T-cell (primary cell): ENCODE measurements at regions not wholly inside any gene's neighbourhood (a gene's known extent, or its start where the extent isn't known, plus 50 kb on each side); places are given as distances from the start of the nearest gene placed in this dataset.

Source experiments
- ATAC-seq, 4 experiments: fragments of 200-7000 bp in 3 of 4; fragments of 150-1000 bp in 1 of 4; cut with Tn5 transposase; replicated peaks in 1 of 4; 1 replicate in 3 of 4; 2 replicates in 1 of 4; pipeline ENCODE4 v1.10.0; 2021; ENCODE audit warnings: moderate library complexity in 3 of 4, mild to moderate bottlenecking in 2 of 4, moderate number of reproducible peaks in 1 of 4
- CTCF ChIA-PET, 2 donors: fragments of 300-600 bp; sonication (Branson Sonifier 250); formaldehyde crosslinking; loops; one replicate each; lab custom pipeline; 2022; ENCODE audit warnings: antibody characterized with exemption in 2 of 2; lab: Charles Lee
- POLR2A ChIA-PET, 2 donors: fragments of 300-600 bp; sonication (Branson Sonifier 250); formaldehyde crosslinking; loops; one replicate each; lab custom pipeline; 2022; ENCODE audit warnings: antibody characterized with exemption in 2 of 2; lab: Charles Lee
- DNase-seq, 35 experiments: peaks; one replicate each; pipeline versions ENCODE4 v3.0.0 to v3.0.0-alpha.2; 2013 to 2023
- H3K27ac ChIP-seq: one replicate; pipeline ENCODE4 v1.5.1; 2013; ENCODE audit warnings: low read length
- H3K27me3 ChIP-seq, 2 experiments: replicated peaks in 1 of 2; 1 replicate in 1 of 2; 2 replicates in 1 of 2; pipeline versions ENCODE4 v1.6.1 to v1.7.0; 2013; ENCODE audit warnings: low read length in 1 of 2, mixed read lengths in 1 of 2; ENCODE audit not compliant: control insufficient read depth in 2 of 2, insufficient read depth in 2 of 2; ENCODE audit errors: extremely low read depth in 1 of 2
- H3K36me3 ChIP-seq, 2 donors: 1 replicate in 1 of 2; 2 replicates in 1 of 2; pipeline versions ENCODE4 v1.6.1 to v1.7.0; 2013; ENCODE audit warnings: low read length in 1 of 2; ENCODE audit not compliant: control insufficient read depth in 2 of 2, insufficient read depth in 1 of 2; ENCODE audit errors: extremely low read depth in 1 of 2
- H3K4me1 ChIP-seq, 2 experiments: 1 replicate in 1 of 2; 2 replicates in 1 of 2; pipeline versions ENCODE4 v1.6.1 to v1.7.0; 2013; ENCODE audit warnings: low read length in 2 of 2, mixed read lengths in 1 of 2; ENCODE audit not compliant: insufficient read depth in 2 of 2, control insufficient read depth in 1 of 2; ENCODE audit errors: extremely low read depth in 1 of 2
- H3K4me3 ChIP-seq, 2 donors: 1 replicate in 1 of 2; 2 replicates in 1 of 2; pipeline versions ENCODE4 v1.5.1 to v1.7.0; 2013; ENCODE audit warnings: mild to moderate bottlenecking in 2 of 2, low read length in 1 of 2, moderate library complexity in 1 of 2; ENCODE audit not compliant: control insufficient read depth in 1 of 2; ENCODE audit errors: extremely low read depth in 1 of 2
- H3K9me3 ChIP-seq: 2 replicates; pipeline ENCODE4 v1.7.0; 2013
- H3K27ac Mint-ChIP-seq, 2 donors: one replicate each; pipeline ENCODE4 v1.8.0; 2020 to 2021; ENCODE audit warnings: mild to moderate bottlenecking in 2 of 2, mixed read lengths in 2 of 2
- H3K27me3 Mint-ChIP-seq, 2 donors: one replicate each; pipeline ENCODE4 v1.8.0; 2021 to 2022; ENCODE audit warnings: mixed read lengths in 2 of 2
- H3K36me3 Mint-ChIP-seq: one replicate; pipeline ENCODE4 v1.8.0; 2021; ENCODE audit warnings: mixed read lengths
- H3K4me1 Mint-ChIP-seq, 3 donors: one replicate each; pipeline ENCODE4 v1.8.0; 2020 to 2022; ENCODE audit warnings: mixed read lengths in 3 of 3, mild to moderate bottlenecking in 1 of 3
- H3K4me3 Mint-ChIP-seq, 3 donors: one replicate each; pipeline ENCODE4 v1.8.0; 2020 to 2022; ENCODE audit warnings: mild to moderate bottlenecking in 3 of 3, mixed read lengths in 3 of 3, moderate library complexity in 3 of 3
- H3K9me3 Mint-ChIP-seq, 3 donors: one replicate each; pipeline ENCODE4 v1.8.0; 2020 to 2022; ENCODE audit warnings: mixed read lengths in 3 of 3
- WGBS: methylation state at CpG from one replicate; pipeline ENCODE4 v1.1.5; 2013; ENCODE audit warnings: missing lambda C conversion rate; ENCODE audit not compliant: insufficient coverage; 5-methylcytosine and 5-hydroxymethylcytosine counted together

DNA sequence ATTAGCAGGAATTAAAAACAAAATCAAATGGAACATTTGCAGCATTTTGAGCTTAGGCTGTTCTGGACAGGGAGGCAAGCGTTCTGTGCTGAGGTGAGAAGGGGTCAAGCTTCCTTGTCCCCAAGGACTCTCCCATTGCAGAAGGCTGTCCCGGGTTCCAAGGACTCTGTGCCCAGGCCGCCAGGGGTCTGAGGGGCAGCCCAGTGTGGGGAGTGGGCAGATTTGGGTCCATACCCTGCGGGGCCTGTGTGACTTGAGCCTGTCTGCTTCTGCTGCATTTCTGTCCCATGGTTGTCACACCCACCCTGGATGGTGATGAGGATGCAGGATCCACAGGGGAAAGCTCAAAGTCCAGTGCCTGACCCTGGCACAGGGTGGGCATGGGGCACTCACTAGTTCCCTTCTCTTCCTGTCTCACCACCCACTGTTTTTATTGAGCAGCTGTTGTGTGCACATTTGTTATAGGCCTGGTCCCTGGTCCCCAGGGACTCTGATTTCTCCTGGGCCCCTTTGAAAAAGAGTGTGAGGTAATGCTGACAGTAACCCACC lies 211.4 kb upstream of the HS6ST1 start:
- Histone ChIP-seq H3K9me3 (no peaks in the 10 kb centered on the region), H3K36me3 (no peaks in the 10 kb centered on the region), H3K27ac (no peak overlapping the region), H3K4me3 (no peak overlapping the region), H3K4me1 (no peaks in the 10 kb centered on the region), H3K27me3 (peaks cover 0 to 23% of the 10 kb centered on the region in 2 experiments)
- WGBS, result 87% methylated on average over 4 of the region's 4 CpGs
- ATAC-seq (no peak), DNase-seq (no peak)
- Mint-ChIP-seq H3K36me3 (no peaks in the 10 kb centered on the region), H3K27ac (no peak overlapping the region), H3K9me3 (no peaks in the 10 kb centered on the region), H3K27me3 (peaks cover 3 to 9% of the 10 kb centered on the region in 2 donors), H3K4me1 (peaks cover 0 to 2% (median 1%) of the 10 kb centered on the region in 3 donors), H3K4me3 (no peak overlapping the region)
- POLR2A ChIA-PET, result no interaction called here
- CTCF ChIA-PET, result no interaction called here

DNA sequence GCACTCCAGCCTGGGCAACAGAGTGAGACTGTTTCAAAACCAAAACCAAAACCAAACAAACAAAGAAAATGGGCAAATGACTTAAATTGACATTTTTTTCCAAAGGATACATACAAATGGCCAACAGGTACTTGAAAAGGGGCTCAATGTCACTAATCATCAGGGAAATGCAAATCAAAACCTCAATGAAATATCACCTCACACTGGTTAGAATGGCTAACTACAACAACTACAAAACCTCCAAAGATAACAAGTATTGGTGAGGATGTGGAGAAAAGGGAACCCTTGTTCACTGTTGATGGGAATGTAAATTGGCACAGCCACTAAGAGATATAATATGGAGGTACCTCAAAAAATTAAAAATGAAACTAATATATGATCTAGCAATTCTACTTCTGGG lies 213.2 kb upstream of the HS6ST1 start:
- Histone ChIP-seq H3K4me3 (no peak overlapping the region), H3K27me3 (peaks cover 0 to 17% of the 10 kb centered on the region in 2 experiments), H3K36me3 (no peaks in the 10 kb centered on the region), H3K4me1 (no peaks in the 10 kb centered on the region), H3K9me3 (no peaks in the 10 kb centered on the region), H3K27ac (no peak overlapping the region)
- no peaks in the 10 kb centered on the region for H3K36me3 Mint-ChIP-seq
- no peak overlapping the region for H3K27ac Mint-ChIP-seq
- CTCF ChIA-PET, result no interaction called here
- no peak for DNase-seq
- peaks cover 0 to 2% (median 1%) of the 10 kb centered on the region in 3 donors for H3K4me1 Mint-ChIP-seq
- peaks cover 3 to 10% of the 10 kb centered on the region in 2 donors for H3K27me3 Mint-ChIP-seq
- no peaks in the 10 kb centered on the region for H3K9me3 Mint-ChIP-seq
- POLR2A ChIA-PET, result no interaction called here
- no peak overlapping the region for H3K4me3 Mint-ChIP-seq
- ATAC-seq, result no peak

DNA sequence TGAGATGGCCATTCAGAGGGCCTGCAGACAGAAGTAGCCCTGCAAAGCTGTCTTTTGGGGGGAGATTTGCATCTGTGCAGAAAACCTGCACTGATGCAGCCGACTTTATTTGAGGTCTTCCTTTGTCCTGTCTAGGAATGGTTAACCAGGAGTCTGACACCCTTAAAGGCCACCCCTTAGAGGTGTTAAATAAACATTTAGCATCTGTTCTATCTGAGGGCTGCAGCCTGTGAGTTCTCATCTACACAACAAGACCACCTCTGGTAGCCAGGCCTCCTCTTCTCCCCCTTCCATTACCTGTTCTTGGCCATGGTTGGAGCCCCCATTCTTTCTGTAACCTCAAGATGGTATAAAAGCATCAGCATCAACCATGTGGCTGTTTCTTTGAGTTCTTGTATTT lies 214.4 kb upstream of the HS6ST1 start:
- no CpG with 5 or more reads among the region's 1 CpG for WGBS
- POLR2A ChIA-PET, result no interaction called here
- Histone ChIP-seq H3K36me3 (no peaks in the 10 kb centered on the region), H3K27me3 (peaks cover 0 to 11% of the 10 kb centered on the region in 2 experiments), H3K9me3 (no peaks in the 10 kb centered on the region), H3K27ac (no peak overlapping the region), H3K4me3 (no peak overlapping the region), H3K4me1 (no peaks in the 10 kb centered on the region)
- Mint-ChIP-seq H3K27ac (no peak overlapping the region), H3K36me3 (no peaks in the 10 kb centered on the region), H3K9me3 (no peaks in the 10 kb centered on the region), H3K4me1 (peaks cover 0 to 2% (median 1%) of the 10 kb centered on the region in 3 donors), H3K4me3 (no peak overlapping the region), H3K27me3 (peaks cover 0 to 16% of the 10 kb centered on the region in 2 donors)
- DNase-seq (no peak), ATAC-seq (no peak)
- CTCF ChIA-PET, result no interaction called here

DNA sequence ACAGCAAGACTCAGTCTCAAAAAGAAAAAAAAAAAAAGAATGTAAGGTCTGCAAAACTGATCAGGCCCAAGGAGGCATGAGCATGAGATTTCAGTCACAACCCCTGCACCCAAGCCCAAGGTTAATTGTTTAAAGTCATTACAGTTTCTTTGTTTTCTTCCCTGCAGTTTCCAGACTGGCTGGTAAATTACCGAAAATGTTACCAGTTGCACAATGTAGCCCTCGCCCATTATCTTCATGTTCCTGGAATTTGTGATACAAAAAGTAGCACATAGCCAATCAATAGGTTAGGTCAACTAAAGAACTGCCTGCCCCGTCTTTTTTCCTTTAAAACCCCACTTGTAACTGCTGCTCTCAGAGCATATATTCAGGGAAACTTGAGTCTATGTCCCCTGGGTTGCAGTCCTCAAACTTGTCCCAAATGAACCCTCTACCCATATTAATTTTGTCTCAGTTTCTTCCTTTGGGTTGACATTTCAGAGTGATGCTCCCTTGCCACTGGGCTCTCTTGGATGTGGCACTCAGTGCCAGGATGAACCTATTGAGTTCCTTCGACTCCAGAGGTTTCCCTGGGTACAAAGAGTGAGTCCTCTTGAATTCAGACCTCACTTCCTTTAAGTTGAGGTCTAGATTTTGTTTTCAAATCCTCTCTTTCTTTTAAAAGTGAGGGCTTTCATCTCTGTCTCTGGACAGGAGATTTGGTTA lies 216.2 kb upstream of the HS6ST1 start:
- Mint-ChIP-seq H3K27me3 (peaks cover 0 to 11% of the 10 kb centered on the region in 2 donors), H3K4me1 (peaks cover 0 to 2% (median 1%) of the 10 kb centered on the region in 3 donors), H3K4me3 (no peak overlapping the region), H3K9me3 (no peaks in the 10 kb centered on the region), H3K27ac (no peak overlapping the region), H3K36me3 (no peaks in the 10 kb centered on the region)
- no peak overlapping the region for H3K4me3 ChIP-seq
- no peaks in the 10 kb centered on the region for H3K4me1 ChIP-seq
- H3K9me3 ChIP-seq, result no peaks in the 10 kb centered on the region
- H3K27ac ChIP-seq, result no peak overlapping the region
- ChIA-PET POLR2A (no interaction called here), CTCF (no interaction called here)
- DNase-seq (no peak), ATAC-seq (peak in 1 of 4 experiments; percentile 20)
- H3K36me3 ChIP-seq, result no peaks in the 10 kb centered on the region
- WGBS, result 83% methylated on average over 3 of the region's 4 CpGs
- peaks cover 0 to 3% of the 10 kb centered on the region in 2 experiments for H3K27me3 ChIP-seq

DNA sequence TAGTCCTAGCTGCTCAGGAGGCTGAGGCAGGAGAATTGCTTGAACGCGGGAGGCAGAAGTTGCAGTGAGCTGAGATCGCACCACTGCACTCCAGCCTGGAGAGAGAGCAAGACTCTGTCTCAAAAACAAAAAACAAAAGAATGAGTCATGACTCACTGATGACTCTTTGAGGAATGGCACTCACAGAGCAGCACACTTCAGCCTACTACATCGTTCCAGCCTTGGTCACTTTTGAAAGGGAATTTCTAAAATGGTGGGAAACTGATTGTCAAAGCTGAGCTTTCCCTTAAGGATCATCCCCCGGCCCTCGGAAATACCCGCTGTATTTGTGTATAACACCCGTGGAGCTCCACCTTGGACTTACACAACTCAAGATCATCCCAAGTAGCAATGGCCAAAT lies 217.3 kb upstream of the HS6ST1 start:
- no peaks in the 10 kb centered on the region for H3K36me3 ChIP-seq
- H3K27me3 Mint-ChIP-seq, result peaks cover 0 to 11% of the 10 kb centered on the region in 2 donors
- no peaks in the 10 kb centered on the region for H3K9me3 ChIP-seq
- no peaks in the 10 kb centered on the region for H3K4me1 ChIP-seq
- no peak overlapping the region for H3K27ac Mint-ChIP-seq
- no peaks in the 10 kb centered on the region for H3K9me3 Mint-ChIP-seq
- H3K4me3 Mint-ChIP-seq, result no peak overlapping the region
- 93% methylated on average over 3 of the region's 8 CpGs for WGBS
- H3K27me3 ChIP-seq, result no peaks in the 10 kb centered on the region
- H3K4me1 Mint-ChIP-seq, result peaks cover 0 to 2% (median 1%) of the 10 kb centered on the region in 3 donors
- no peaks in the 10 kb centered on the region for H3K36me3 Mint-ChIP-seq
- DNase-seq (no peak), ATAC-seq (no peak)
- POLR2A ChIA-PET, result no interaction called here
- H3K27ac ChIP-seq, result no peak overlapping the region
- CTCF ChIA-PET, result no interaction called here
- no peak overlapping the region for H3K4me3 ChIP-seq

DNA sequence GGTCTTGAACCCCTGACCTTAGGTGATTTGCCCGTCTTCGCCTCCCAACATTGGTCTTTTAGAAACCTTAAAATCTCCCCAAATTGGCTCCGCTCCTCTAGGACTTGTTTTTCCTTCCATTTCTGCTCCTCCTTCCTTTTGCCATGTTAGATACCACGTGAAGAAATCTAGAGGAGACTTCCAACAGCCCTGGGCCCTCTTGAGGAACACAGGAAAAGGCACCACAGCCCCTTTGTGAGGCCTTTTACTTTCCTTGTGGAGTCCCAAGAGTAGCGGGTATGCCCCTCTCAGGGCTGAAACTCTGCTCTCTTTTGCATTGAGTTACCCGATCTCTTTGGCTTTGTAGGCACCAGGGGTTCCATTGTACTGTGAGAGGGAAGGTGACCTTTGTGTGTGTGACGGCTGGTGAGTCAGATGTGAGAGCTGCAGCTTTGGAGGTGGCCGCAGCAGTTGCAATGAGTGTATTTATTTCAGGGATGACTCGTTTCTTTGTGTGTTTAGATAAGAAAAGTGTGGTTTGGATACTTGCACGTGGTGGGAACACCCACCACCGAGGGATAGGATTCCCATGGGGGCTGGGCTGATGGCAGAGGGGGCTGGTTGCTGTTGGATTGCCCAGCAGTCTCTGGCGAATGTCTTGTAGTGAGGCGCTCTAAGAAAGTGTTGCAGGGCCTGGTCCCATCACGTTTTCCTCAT lies 218.4 kb upstream of the HS6ST1 start:
- Histone ChIP-seq H3K36me3 (no peaks in the 10 kb centered on the region), H3K4me3 (no peak overlapping the region), H3K27me3 (no peaks in the 10 kb centered on the region), H3K27ac (no peak overlapping the region), H3K9me3 (no peaks in the 10 kb centered on the region), H3K4me1 (no peaks in the 10 kb centered on the region)
- Mint-ChIP-seq H3K27ac (no peak overlapping the region), H3K27me3 (peaks cover 0 to 11% of the 10 kb centered on the region in 2 donors), H3K4me3 (no peak overlapping the region), H3K9me3 (no peaks in the 10 kb centered on the region), H3K4me1 (no peaks in the 10 kb centered on the region), H3K36me3 (no peaks in the 10 kb centered on the region)
- DNase-seq, result no peak
- 73% methylated on average over 13 of the region's 14 CpGs for WGBS
- ATAC-seq, result no peak
- CTCF ChIA-PET, result no interaction called here
- POLR2A ChIA-PET, result no interaction called here
